WERI-Rb-1 (cell line): ENCODE measurements at regions not wholly inside any gene's neighbourhood (a gene's known extent, or its start where the extent isn't known, plus 50 kb on each side); places are given as distances from the start of the nearest gene placed in this dataset.

Source experiments
- DNase-seq: peaks from one replicate; pipeline ENCODE4 v3.0.0-alpha.2; 2020
- H3K27ac ChIP-seq: fragments of 250-450 bp; sonication (Bioruptor Pico); 2 replicates; pipeline ENCODE4 v1.5.1; 2020; ENCODE audit warnings: mild to moderate bottlenecking, moderate library complexity
- H3K27me3 ChIP-seq: fragments of 250-450 bp; sonication (Bioruptor Pico); 2 replicates; pipeline ENCODE4 v1.5.1; 2021; ENCODE audit warnings: mild to moderate bottlenecking, low read depth, moderate library complexity; ENCODE audit not compliant: insufficient read depth, severe bottlenecking
- H3K36me3 ChIP-seq: fragments of 250-450 bp; sonication (Bioruptor Pico); 2 replicates; pipeline ENCODE4 v1.5.1; 2020; ENCODE audit warnings: mild to moderate bottlenecking, moderate library complexity
- H3K4me3 ChIP-seq: 2 replicates; pipeline ENCODE4 v1.5.1; 2011; ENCODE audit warnings: low read depth, mild to moderate bottlenecking, control low read depth, low read length
- H3K9me3 ChIP-seq: fragments of 250-450 bp; sonication (Bioruptor Pico); 2 replicates; pipeline ENCODE4 v1.5.1; 2021; ENCODE audit warnings: mild to moderate bottlenecking, moderate library complexity; ENCODE audit not compliant: severe bottlenecking
- TF ChIP-seq, protein P1 (sequence below): IDR thresholded peaks from 2 replicates; pipeline ENCODE4 v1.5.1; 2011; ENCODE audit warnings: low read depth, mild to moderate bottlenecking, control low read depth, inconsistent platforms, low read length

GRCh38 chr11:115941481-115941993 is 437.3 kb upstream of the CADM1 start:
- TF ChIP-seq, protein P1, sequence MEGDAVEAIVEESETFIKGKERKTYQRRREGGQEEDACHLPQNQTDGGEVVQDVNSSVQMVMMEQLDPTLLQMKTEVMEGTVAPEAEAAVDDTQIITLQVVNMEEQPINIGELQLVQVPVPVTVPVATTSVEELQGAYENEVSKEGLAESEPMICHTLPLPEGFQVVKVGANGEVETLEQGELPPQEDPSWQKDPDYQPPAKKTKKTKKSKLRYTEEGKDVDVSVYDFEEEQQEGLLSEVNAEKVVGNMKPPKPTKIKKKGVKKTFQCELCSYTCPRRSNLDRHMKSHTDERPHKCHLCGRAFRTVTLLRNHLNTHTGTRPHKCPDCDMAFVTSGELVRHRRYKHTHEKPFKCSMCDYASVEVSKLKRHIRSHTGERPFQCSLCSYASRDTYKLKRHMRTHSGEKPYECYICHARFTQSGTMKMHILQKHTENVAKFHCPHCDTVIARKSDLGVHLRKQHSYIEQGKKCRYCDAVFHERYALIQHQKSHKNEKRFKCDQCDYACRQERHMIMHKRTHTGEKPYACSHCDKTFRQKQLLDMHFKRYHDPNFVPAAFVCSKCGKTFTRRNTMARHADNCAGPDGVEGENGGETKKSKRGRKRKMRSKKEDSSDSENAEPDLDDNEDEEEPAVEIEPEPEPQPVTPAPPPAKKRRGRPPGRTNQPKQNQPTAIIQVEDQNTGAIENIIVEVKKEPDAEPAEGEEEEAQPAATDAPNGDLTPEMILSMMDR = no peak
- no peak overlapping the region for H3K4me3 ChIP-seq
- H3K9me3 ChIP-seq = no peaks in the 10 kb centered on the region
- no peaks in the 10 kb centered on the region for H3K36me3 ChIP-seq
- no peaks in the 10 kb centered on the region for H3K27me3 ChIP-seq
- no peak for DNase-seq
- H3K27ac ChIP-seq = no peak overlapping the region

- H3K27ac ChIP-seq = no peak overlapping the region
- DNase-seq = no peak
- no peaks in the 10 kb centered on the region for H3K36me3 ChIP-seq
- H3K9me3 ChIP-seq = no peaks in the 10 kb centered on the region
- no peak overlapping the region for H3K4me3 ChIP-seq
- TF ChIP-seq, protein P1 = no peak
- H3K27me3 ChIP-seq = no peaks in the 10 kb centered on the region
Measured at GRCh38 chr11:115941044-115941443, 436.8 kb upstream of the CADM1 start.

DNA sequence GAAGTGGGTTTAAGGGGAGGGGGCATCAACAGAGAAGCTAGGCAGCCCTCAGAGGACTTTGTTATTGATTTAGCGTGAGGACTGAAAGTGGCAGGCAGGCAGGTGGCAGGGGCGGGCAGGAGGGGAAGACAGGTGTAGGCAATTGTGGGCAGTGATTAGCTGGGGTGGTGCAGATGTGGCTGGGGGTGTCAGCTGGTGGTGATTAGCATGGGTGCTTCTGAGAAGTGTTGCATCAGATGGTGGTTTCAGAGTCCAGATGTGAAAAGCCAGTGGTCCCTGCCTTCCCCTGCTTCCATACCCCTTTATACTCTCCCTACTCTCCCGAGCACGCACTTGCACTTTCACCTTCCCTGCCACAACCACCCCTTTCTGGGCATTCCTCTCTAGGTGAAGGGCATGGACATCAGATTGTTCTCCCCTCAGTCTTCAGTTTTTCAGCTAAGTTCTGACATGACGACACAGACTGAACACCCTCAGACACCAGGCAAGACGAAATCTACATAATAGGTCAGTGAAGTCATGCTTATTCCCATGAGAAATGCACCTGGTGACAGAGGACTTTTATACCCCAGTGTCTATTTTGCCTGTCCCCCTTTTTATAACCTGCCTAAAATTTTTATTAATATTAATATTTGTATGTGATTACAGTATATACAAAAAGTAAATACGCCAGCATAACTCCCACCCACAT is 435.7 kb upstream of the CADM1 start:
- Histone ChIP-seq H3K4me3 (no peak overlapping the region), H3K27me3 (no peaks in the 10 kb centered on the region), H3K27ac (no peak overlapping the region), H3K36me3 (no peaks in the 10 kb centered on the region), H3K9me3 (no peaks in the 10 kb centered on the region)
- no peak for DNase-seq
- TF ChIP-seq, protein P1 = no peak

DNA sequence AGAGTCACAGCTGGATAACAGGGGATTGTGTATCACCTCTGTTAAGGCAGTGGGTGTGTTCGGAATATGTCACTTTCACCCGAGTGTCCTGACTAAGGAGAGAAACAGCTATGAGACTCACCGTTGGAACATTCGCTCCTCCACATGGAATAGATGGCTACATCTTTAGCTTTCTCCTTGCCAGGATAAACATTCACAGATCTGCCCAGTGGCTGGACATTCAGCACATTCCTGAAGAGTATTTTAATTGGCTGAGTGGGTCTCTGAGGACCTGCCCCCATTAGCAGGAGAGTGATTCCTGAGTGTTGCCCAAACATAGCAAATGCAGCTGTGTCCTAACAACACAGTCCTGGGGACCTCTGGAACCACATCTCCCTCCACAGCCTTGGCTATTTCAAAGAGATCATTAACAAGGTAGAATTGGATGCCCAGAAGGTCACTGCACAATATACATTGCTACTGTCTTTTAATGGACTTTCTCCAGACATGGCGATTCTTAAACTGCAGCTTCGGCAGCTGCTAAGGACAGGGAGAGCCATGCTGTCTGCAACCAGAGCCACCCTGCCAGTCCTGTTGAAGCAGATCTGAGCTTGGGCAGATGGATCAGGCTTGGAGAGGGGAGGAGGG is 435.0 kb upstream of the CADM1 start:
- TF ChIP-seq, protein P1 = no peak
- no peaks in the 10 kb centered on the region for H3K27me3 ChIP-seq
- H3K27ac ChIP-seq = no peak overlapping the region
- no peak overlapping the region for H3K4me3 ChIP-seq
- no peaks in the 10 kb centered on the region for H3K9me3 ChIP-seq
- H3K36me3 ChIP-seq = no peaks in the 10 kb centered on the region
- peak; percentile 26 for DNase-seq

GRCh38 chr11:115933564-115933963 is 429.3 kb upstream of the CADM1 start:
- Histone ChIP-seq H3K27me3 (no peaks in the 10 kb centered on the region), H3K9me3 (no peaks in the 10 kb centered on the region), H3K36me3 (no peaks in the 10 kb centered on the region), H3K4me3 (no peak overlapping the region), H3K27ac (no peak overlapping the region)
- TF ChIP-seq, protein P1 = no peak
- no peak for DNase-seq
